Stomach (tissue), 4 donors: ENCODE measurements at regions not wholly inside any gene's neighbourhood (a gene's known extent, or its start where the extent isn't known, plus 50 kb on each side); places are given as distances from the start of the nearest gene placed in this dataset.

ENCODE experiments used
- POLR2AphosphoS5 ChIP-seq, 3 donors: sonication (generic); formaldehyde crosslinking; IDR thresholded peaks; one replicate each; pipeline ENCODE4 v1.6.1; 2016; ENCODE audit warnings: antibody characterized with exemption in 3 of 3
- TF ChIP-seq, protein P1 (sequence below), 7 experiments: fragments of 450-650 bp in 4 of 7; fragments of 200-600 bp in 3 of 7; sonication (generic) in 3 of 7; IDR thresholded peaks; one replicate each; pipeline ENCODE4 v1.5.1; 2016 to 2019; ENCODE audit warnings: antibody characterized with exemption in 7 of 7, control low read depth in 2 of 7, mild to moderate bottlenecking in 1 of 7

- TF ChIP-seq, protein P1, sequence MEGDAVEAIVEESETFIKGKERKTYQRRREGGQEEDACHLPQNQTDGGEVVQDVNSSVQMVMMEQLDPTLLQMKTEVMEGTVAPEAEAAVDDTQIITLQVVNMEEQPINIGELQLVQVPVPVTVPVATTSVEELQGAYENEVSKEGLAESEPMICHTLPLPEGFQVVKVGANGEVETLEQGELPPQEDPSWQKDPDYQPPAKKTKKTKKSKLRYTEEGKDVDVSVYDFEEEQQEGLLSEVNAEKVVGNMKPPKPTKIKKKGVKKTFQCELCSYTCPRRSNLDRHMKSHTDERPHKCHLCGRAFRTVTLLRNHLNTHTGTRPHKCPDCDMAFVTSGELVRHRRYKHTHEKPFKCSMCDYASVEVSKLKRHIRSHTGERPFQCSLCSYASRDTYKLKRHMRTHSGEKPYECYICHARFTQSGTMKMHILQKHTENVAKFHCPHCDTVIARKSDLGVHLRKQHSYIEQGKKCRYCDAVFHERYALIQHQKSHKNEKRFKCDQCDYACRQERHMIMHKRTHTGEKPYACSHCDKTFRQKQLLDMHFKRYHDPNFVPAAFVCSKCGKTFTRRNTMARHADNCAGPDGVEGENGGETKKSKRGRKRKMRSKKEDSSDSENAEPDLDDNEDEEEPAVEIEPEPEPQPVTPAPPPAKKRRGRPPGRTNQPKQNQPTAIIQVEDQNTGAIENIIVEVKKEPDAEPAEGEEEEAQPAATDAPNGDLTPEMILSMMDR (IDR thresholded peaks at IDR 0.05) = no peak
- no peak for TF ChIP-seq POLR2AphosphoS5 (IDR thresholded peaks at IDR 0.05)
Measured at GRCh38 chr2:65870826-65871225, 438.4 kb upstream of the SPRED2 start.
